H9 (cell line): ENCODE measurements at regions not wholly inside any gene's neighbourhood (a gene's known extent, or its start where the extent isn't known, plus 50 kb on each side); places are given as distances from the start of the nearest gene placed in this dataset.

Source experiments
- DNase-seq: peaks from one replicate; pipeline ENCODE4 v3.0.0-alpha.2; 2017
- H2AFZ ChIP-seq: one replicate; pipeline ENCODE4 v1.6.1; 2013; ENCODE audit warnings: mild to moderate bottlenecking, low read length, control low read depth, moderate library complexity
- H2AK5ac ChIP-seq: 2 replicates; pipeline ENCODE4 v1.6.1; 2013; ENCODE audit warnings: low read length, control low read depth, mixed read lengths; ENCODE audit not compliant: insufficient read length
- H2BK120ac ChIP-seq: one replicate; pipeline ENCODE4 v1.6.1; 2013; ENCODE audit warnings: low read depth, mild to moderate bottlenecking, low read length, control low read depth, inconsistent platforms; ENCODE audit not compliant: poor library complexity, severe bottlenecking
- H2BK12ac ChIP-seq: 2 replicates; pipeline ENCODE4 v1.6.1; 2013; ENCODE audit warnings: low read length, control low read depth, mixed read lengths, low read depth; ENCODE audit not compliant: insufficient read length
- H2BK15ac ChIP-seq: 2 replicates; pipeline ENCODE4 v1.6.1; 2013; ENCODE audit warnings: low read depth, low read length, control low read depth
- H2BK20ac ChIP-seq: one replicate; pipeline ENCODE4 v1.6.1; 2013; ENCODE audit warnings: low read depth, mild to moderate bottlenecking, low read length, control low read depth, inconsistent platforms; ENCODE audit not compliant: poor library complexity, severe bottlenecking
- H2BK5ac ChIP-seq: 2 replicates; pipeline ENCODE4 v1.6.1; 2013; ENCODE audit warnings: low read length, control low read depth, mixed read lengths; ENCODE audit not compliant: insufficient read length
- H3K14ac ChIP-seq: 2 replicates; pipeline ENCODE4 v1.6.1; 2013; ENCODE audit warnings: low read length, control low read depth; ENCODE audit not compliant: insufficient read depth
- H3K18ac ChIP-seq: 2 replicates; pipeline ENCODE4 v1.6.1; 2013; ENCODE audit warnings: low read depth, mild to moderate bottlenecking, mixed read lengths, low read length, control low read depth; ENCODE audit not compliant: insufficient read length
- H3K23ac ChIP-seq: 2 replicates; pipeline ENCODE4 v1.6.1; 2013; ENCODE audit warnings: low read length, control low read depth, mixed read lengths, low read depth; ENCODE audit not compliant: insufficient read length
- H3K23me2 ChIP-seq: 2 replicates; pipeline ENCODE4 v1.6.1; 2013; ENCODE audit warnings: low read depth, mild to moderate bottlenecking, mixed read lengths, low read length, control low read depth; ENCODE audit not compliant: insufficient read length, poor library complexity, severe bottlenecking
- H3K27ac ChIP-seq: 2 replicates; pipeline ENCODE4 v1.5.1; 2013; ENCODE audit warnings: low read length, control low read depth, mixed read lengths, low read depth; ENCODE audit not compliant: insufficient read length
- H3K27me3 ChIP-seq: 2 replicates; pipeline ENCODE4 v1.6.1; 2013; ENCODE audit warnings: low read length, control low read depth, inconsistent platforms; ENCODE audit not compliant: insufficient read depth
- H3K4ac ChIP-seq: 2 replicates; pipeline ENCODE4 v1.6.1; 2013; ENCODE audit warnings: low read depth, mild to moderate bottlenecking, control low read depth, inconsistent platforms, low read length, moderate library complexity
- H3K4me1 ChIP-seq: 2 replicates; pipeline ENCODE4 v1.6.1; 2013; ENCODE audit warnings: low read length, control low read depth, inconsistent platforms; ENCODE audit not compliant: insufficient read depth
- H3K4me2 ChIP-seq: 2 replicates; pipeline ENCODE4 v1.6.1; 2013; ENCODE audit warnings: low read length, control low read depth, mixed read lengths; ENCODE audit not compliant: insufficient read length, insufficient read depth
- H3K56ac ChIP-seq: 2 replicates; pipeline ENCODE4 v1.6.1; 2013; ENCODE audit warnings: low read depth, mild to moderate bottlenecking, mixed read lengths, low read length, control low read depth; ENCODE audit not compliant: insufficient read length
- H3K79me1 ChIP-seq: 2 replicates; pipeline ENCODE4 v1.6.1; 2013; ENCODE audit warnings: low read depth, mild to moderate bottlenecking, moderate library complexity, low read length, control low read depth, inconsistent platforms; ENCODE audit not compliant: insufficient read depth, poor library complexity, severe bottlenecking
- H3K79me2 ChIP-seq: 2 replicates; pipeline ENCODE4 v1.6.1; 2013; ENCODE audit warnings: low read length, control low read depth, inconsistent platforms; ENCODE audit not compliant: insufficient read depth
- H3K9ac ChIP-seq: 2 replicates; pipeline ENCODE4 v1.6.1; 2013; ENCODE audit warnings: low read length, control low read depth, mixed read lengths; ENCODE audit not compliant: insufficient read length; ENCODE audit errors: extremely low read depth
- H3K9me3 ChIP-seq: one replicate; pipeline ENCODE4 v1.6.1; 2013; ENCODE audit warnings: low read depth, low read length, inconsistent platforms; ENCODE audit not compliant: control insufficient read depth
- H3T11ph ChIP-seq: one replicate; pipeline ENCODE4 v1.6.1; 2013; ENCODE audit warnings: mild to moderate bottlenecking, low read length, control low read depth, inconsistent platforms
- H4K20me1 ChIP-seq: one replicate; pipeline ENCODE4 v1.6.1; 2013; ENCODE audit not compliant: control insufficient read depth, insufficient read length, insufficient read depth
- H4K5ac ChIP-seq: 2 replicates; pipeline ENCODE4 v1.6.1; 2013; ENCODE audit warnings: low read depth, mild to moderate bottlenecking, mixed read lengths, low read length, control low read depth; ENCODE audit not compliant: insufficient read length
- H4K8ac ChIP-seq: replicated peaks from 2 replicates; pipeline ENCODE4 v1.6.1; 2013; ENCODE audit warnings: low read length, control low read depth, mixed read lengths, low read depth; ENCODE audit not compliant: insufficient read length
- H4K91ac ChIP-seq: 2 replicates; pipeline ENCODE4 v1.6.1; 2013; ENCODE audit warnings: low read depth, mild to moderate bottlenecking, moderate library complexity, mixed read lengths, low read length, control low read depth; ENCODE audit not compliant: insufficient read length
- H3K27ac Mint-ChIP-seq, 3 experiments: 2 replicates in 2 of 3; 3 replicates in 1 of 3; pipeline ENCODE4 v1.8.0; 2020 to 2021; ENCODE audit warnings: mixed read lengths in 3 of 3, mild to moderate bottlenecking in 1 of 3, moderate library complexity in 1 of 3
- H3K27me3 Mint-ChIP-seq: 2 replicates; pipeline ENCODE4 v1.8.0; 2021; ENCODE audit warnings: low read depth, mild to moderate bottlenecking, moderate library complexity, mixed read lengths
- H3K36me3 Mint-ChIP-seq, 3 experiments: 2 replicates in 2 of 3; 3 replicates in 1 of 3; pipeline ENCODE4 v1.8.0; 2020 to 2021; ENCODE audit warnings: low read depth in 3 of 3, mixed read lengths in 3 of 3; ENCODE audit not compliant: insufficient read depth in 1 of 3
- H3K4me1 Mint-ChIP-seq, 2 experiments: 2 replicates each; pipeline ENCODE4 v1.8.0; 2020; ENCODE audit warnings: mixed read lengths in 2 of 2
- H3K4me3 Mint-ChIP-seq, 2 experiments: 2 replicates in 1 of 2; 3 replicates in 1 of 2; pipeline ENCODE4 v1.8.0; 2020 to 2021; ENCODE audit warnings: mild to moderate bottlenecking in 2 of 2, mixed read lengths in 2 of 2, moderate library complexity in 1 of 2
- H3K9me3 Mint-ChIP-seq, 2 experiments: 2 replicates in 1 of 2; 3 replicates in 1 of 2; pipeline ENCODE4 v1.8.0; 2020; ENCODE audit warnings: mild to moderate bottlenecking in 2 of 2, mixed read lengths in 2 of 2, moderate library complexity in 1 of 2
- CTCF ChIP-seq: fragments of 200-600 bp; sonication (generic); conservative IDR thresholded peaks from 3 replicates; pipeline ENCODE4 v1.8.0; 2021; ENCODE audit warnings: antibody characterized with exemption, mild to moderate bottlenecking
- WGBS: extraction: QIAGEN DNeasy Blood & Tissue Kit; methylation state at CpG from one replicate; pipeline ENCODE4 v1.1.7; 2013; ENCODE audit warnings: missing lambda C conversion rate, low lambda C conversion rate, mixed read lengths; ENCODE audit not compliant: insufficient read length; ENCODE audit errors: extremely low coverage; 5-methylcytosine and 5-hydroxymethylcytosine counted together

- H3T11ph ChIP-seq = no peak overlapping the region
- H4K20me1 ChIP-seq = no peaks in the 10 kb centered on the region
- H2AFZ ChIP-seq = no peak overlapping the region
- H2BK5ac ChIP-seq = no peak overlapping the region
- Mint-ChIP-seq H3K4me3 (no peak overlapping the region), H3K27ac (no peak overlapping the region; a peak in 1 of 7 replicates), H3K9me3 (no peaks in the 10 kb centered on the region), H3K27me3 (no peaks in the 10 kb centered on the region), H3K4me1 (peaks cover 8 to 9% of the 10 kb centered on the region in 2 experiments; a peak in 3 of 4 replicates), H3K36me3 (no peaks in the 10 kb centered on the region; a peak in 1 of 7 replicates)
- H3K79me2 ChIP-seq = no peaks in the 10 kb centered on the region
- no peak overlapping the region for H3K4me2 ChIP-seq
- no peak overlapping the region for H4K5ac ChIP-seq
- no peak overlapping the region for H3K14ac ChIP-seq
- H3K56ac ChIP-seq = no peak overlapping the region
- H2BK120ac ChIP-seq = no peak overlapping the region
- H4K91ac ChIP-seq = no peak overlapping the region
- no peak for DNase-seq
- no peak overlapping the region for H2BK15ac ChIP-seq
- H2BK20ac ChIP-seq = no peak overlapping the region
- no peak overlapping the region for H2BK12ac ChIP-seq
- no peak overlapping the region for H3K4ac ChIP-seq
- H3K9ac ChIP-seq = no peak overlapping the region
- no peaks in the 10 kb centered on the region for H3K27me3 ChIP-seq
- no peak for TF ChIP-seq CTCF
- no peak overlapping the region for H3K27ac ChIP-seq
- H3K79me1 ChIP-seq = no peaks in the 10 kb centered on the region
- H3K23ac ChIP-seq = no peak overlapping the region
- H3K9me3 ChIP-seq = no peaks in the 10 kb centered on the region
- no CpG with 5 or more reads among the region's 5 CpGs for WGBS
- H3K4me1 ChIP-seq = no peaks in the 10 kb centered on the region
- H2AK5ac ChIP-seq = no peak overlapping the region
- H3K23me2 ChIP-seq = no peaks in the 10 kb centered on the region
- H3K18ac ChIP-seq = no peak overlapping the region
- no peak overlapping the region for H4K8ac ChIP-seq
These were observed 89.8 kb upstream of the IGSF10 start for GRCh38 chr3:151550642-151551041.
